Thyroid gland (tissue), 4 donors: ENCODE measurements at regions not wholly inside any gene's neighbourhood (a gene's known extent, or its start where the extent isn't known, plus 50 kb on each side); places are given as distances from the start of the nearest gene placed in this dataset.

ENCODE experiments used
- CTCF ChIP-seq, 6 experiments: fragments of 200-600 bp in 3 of 6; fragments of 450-650 bp in 3 of 6; sonication (generic) in 3 of 6; IDR thresholded peaks; one replicate each; pipeline ENCODE4 v1.5.1; 2016 to 2019; ENCODE audit warnings: antibody characterized with exemption in 6 of 6, mild to moderate bottlenecking in 2 of 6, inconsistent platforms in 1 of 6, moderate library complexity in 1 of 6
- POLR2A ChIP-seq, 2 donors: fragments of 450-650 bp; IDR thresholded peaks; one replicate each; pipeline ENCODE4 v1.6.1; 2017; ENCODE audit warnings: antibody characterized with exemption in 2 of 2, mild to moderate bottlenecking in 2 of 2, moderate library complexity in 1 of 2

DNA sequence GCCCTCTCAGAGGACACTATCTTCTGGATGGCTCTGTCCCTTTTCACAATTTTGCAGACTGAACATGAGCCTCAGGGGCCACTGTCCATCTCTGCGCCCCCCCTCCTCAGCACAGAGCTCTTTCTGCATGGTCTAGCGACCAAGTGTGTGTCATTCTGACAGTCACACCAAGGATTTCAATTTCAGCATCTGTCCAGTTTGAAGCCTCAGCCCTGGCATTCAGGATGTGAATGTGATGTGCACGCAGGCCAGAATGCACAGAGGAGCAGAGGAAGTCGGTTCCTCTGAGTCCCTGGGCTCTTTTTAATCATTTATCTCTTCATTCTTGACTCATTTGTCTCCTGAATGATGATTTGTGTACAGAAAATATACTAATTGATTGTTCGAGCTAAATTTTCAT is 102.0 kb upstream of the PWP1 start:
- TF ChIP-seq CTCF (IDR thresholded peaks at IDR 0.05) (no peak), POLR2A (IDR thresholded peaks at IDR 0.05) (no peak)
